ENCODE measurements at regions not wholly inside any gene's neighbourhood (a gene's known extent, or its start where the extent isn't known, plus 50 kb on each side); places are given as distances from the start of the nearest gene placed in this dataset.

GRCh38 chr5:135136546-135136945, 102.5 kb upstream of the PITX1 start:
- TF ChIP-seq CTCF (IDR thresholded peaks at IDR 0.05; ENCODE audit: low read length) (no peak), EZH2phosphoT487 (IDR thresholded peaks at IDR 0.05; ENCODE audit: low read length) (no peak), EZH2 (optimal IDR thresholded peaks at IDR 0.05; ENCODE audit: low read depth, low read length) (no peak)
